ENCODE measurements at regions not wholly inside any gene's neighbourhood (a gene's known extent, or its start where the extent isn't known, plus 50 kb on each side); places are given as distances from the start of the nearest gene placed in this dataset.

- no peaks in the 10 kb centered on the region for H3K9me3 ChIP-seq (ENCODE audit: control insufficient read depth, low read depth, low read length)
- H3K36me3 ChIP-seq (ENCODE audit: control insufficient read depth in 2 of 2, extremely low read depth in 1 of 2, insufficient read depth in 2 of 2, low read length in 2 of 2), result peaks cover 0 to 3% of the 10 kb centered on the region in 2 experiments
- H3K4me1 ChIP-seq (ENCODE audit: control insufficient read depth, extremely low read depth, insufficient read depth, low read length), result no peaks in the 10 kb centered on the region
- no peak overlapping the region for H3K4me3 ChIP-seq (ENCODE audit: control insufficient read depth in 2 of 3, extremely low read depth in 1 of 3, insufficient read depth in 2 of 3, low read depth in 1 of 3, low read length in 3 of 3)
- no peaks in the 10 kb centered on the region for H3K9me1 ChIP-seq (ENCODE audit: control insufficient read depth, extremely low read depth, insufficient read depth, low read length)
- H4K20me1 ChIP-seq (ENCODE audit: control insufficient read depth, extremely low read depth, insufficient read depth, low read length), result no peaks in the 10 kb centered on the region
- H3K79me2 ChIP-seq (ENCODE audit: control insufficient read depth, insufficient read depth, low read length), result peaks cover 43% of the 10 kb centered on the region
- H3K9ac ChIP-seq (ENCODE audit: control insufficient read depth, extremely low read depth, insufficient read depth, low read length), result no peak overlapping the region
- H3K4me2 ChIP-seq (ENCODE audit: control insufficient read depth, extremely low read depth, insufficient read depth, low read depth, low read length), result no peak overlapping the region
- TF ChIP-seq EZH2 (IDR thresholded peaks at IDR 0.05; ENCODE audit: low read length) (no peak), CTCF (optimal IDR thresholded peaks at IDR 0.05 in 1 of 3, IDR thresholded peaks at IDR 0.05 in 1 of 3, conservative IDR thresholded peaks at IDR 0.05 in 1 of 3; ENCODE audit: extremely low read depth in 1 of 3, insufficient read depth in 2 of 3, low read length in 3 of 3) (no peak)
- H3K27ac ChIP-seq (ENCODE audit: control insufficient read depth, insufficient read depth, low read length), result no peak overlapping the region
- DNase-seq (ENCODE audit: low read depth, low spot score), result no peak
- FAIRE-seq, result no peak
- no peaks in the 10 kb centered on the region for H3K27me3 ChIP-seq (ENCODE audit: control insufficient read depth, extremely low read depth, insufficient read depth, low read length)
- no peak overlapping the region for H2AFZ ChIP-seq (ENCODE audit: control insufficient read depth, low read length)
- dilution Hi-C loops (cut with MboI; ENCODE audit: extremely low pct_ligation_motif_present, low sequenced_read_pairs), result no loop called here
These were observed 361.4 kb downstream of the RAPGEF2 start for GRCh38 chr4:159464302-159464701.

- no peaks in the 10 kb centered on the region for H3K9me1 ChIP-seq (ENCODE audit: control insufficient read depth, extremely low read depth, insufficient read depth, low read length)
- FAIRE-seq, result no peak
- dilution Hi-C loops (cut with MboI; ENCODE audit: extremely low pct_ligation_motif_present, low sequenced_read_pairs), result no loop called here
These were observed 374.0 kb downstream of the RAPGEF2 start for GRCh38 chr4:159476886-159477285.

More at GRCh38 chr4:159476886-159477285, 374.0 kb downstream of the RAPGEF2 start:
- TF ChIP-seq EZH2 (IDR thresholded peaks at IDR 0.05; ENCODE audit: low read length) (no peak), CTCF (optimal IDR thresholded peaks at IDR 0.05 in 1 of 3, IDR thresholded peaks at IDR 0.05 in 1 of 3, conservative IDR thresholded peaks at IDR 0.05 in 1 of 3; ENCODE audit: extremely low read depth in 1 of 3, insufficient read depth in 2 of 3, low read length in 3 of 3) (no peak)
- Histone ChIP-seq H3K9me3 (ENCODE audit: control insufficient read depth, low read depth, low read length) (no peaks in the 10 kb centered on the region), H3K4me2 (ENCODE audit: control insufficient read depth, extremely low read depth, insufficient read depth, low read depth, low read length) (no peak overlapping the region), H3K27ac (ENCODE audit: control insufficient read depth, insufficient read depth, low read length) (no peak overlapping the region), H3K9ac (ENCODE audit: control insufficient read depth, extremely low read depth, insufficient read depth, low read length) (no peak overlapping the region), H3K79me2 (ENCODE audit: control insufficient read depth, insufficient read depth, low read length) (peaks cover 6% of the 10 kb centered on the region), H4K20me1 (ENCODE audit: control insufficient read depth, extremely low read depth, insufficient read depth, low read length) (no peaks in the 10 kb centered on the region), H3K36me3 (ENCODE audit: control insufficient read depth in 2 of 2, extremely low read depth in 1 of 2, insufficient read depth in 2 of 2, low read length in 2 of 2) (no peaks in the 10 kb centered on the region), H3K4me1 (ENCODE audit: control insufficient read depth, extremely low read depth, insufficient read depth, low read length) (no peaks in the 10 kb centered on the region), H2AFZ (ENCODE audit: control insufficient read depth, low read length) (no peak overlapping the region), H3K4me3 (ENCODE audit: control insufficient read depth in 2 of 3, extremely low read depth in 1 of 3, insufficient read depth in 2 of 3, low read depth in 1 of 3, low read length in 3 of 3) (no peak overlapping the region), H3K27me3 (ENCODE audit: control insufficient read depth, extremely low read depth, insufficient read depth, low read length) (no peaks in the 10 kb centered on the region)
- DNase-seq (ENCODE audit: low read depth, low spot score), result no peak

Measured in keratinocyte (primary cell).